Glutamatergic neuron (in vitro differentiated cells): ENCODE measurements at regions not wholly inside any gene's neighbourhood (a gene's known extent, or its start where the extent isn't known, plus 50 kb on each side); places are given as distances from the start of the nearest gene placed in this dataset.
"Not testable (repeated sequence)": the region's sequence is repeated elsewhere in the genome, so short reads cannot be mapped to it uniquely, and the experiment has no call there.

ENCODE experiments used
- DNase-seq: peaks from one replicate; pipeline ENCODE4 v3.0.0; 2022
- H3K27ac Mint-ChIP-seq: one replicate; pipeline ENCODE4 v1.8.0; 2020; ENCODE audit warnings: mild to moderate bottlenecking, mixed read lengths, inconsistent platforms; ENCODE audit not compliant: unreplicated experiment
- H3K27me3 Mint-ChIP-seq: one replicate; pipeline ENCODE4 v1.8.0; 2020; ENCODE audit warnings: mild to moderate bottlenecking, moderate library complexity, mixed read lengths, inconsistent platforms; ENCODE audit not compliant: unreplicated experiment
- H3K36me3 Mint-ChIP-seq: one replicate; pipeline ENCODE4 v1.8.0; 2020; ENCODE audit warnings: mild to moderate bottlenecking, mixed read lengths, inconsistent platforms; ENCODE audit not compliant: unreplicated experiment
- H3K4me1 Mint-ChIP-seq: one replicate; pipeline ENCODE4 v1.8.0; 2020; ENCODE audit warnings: mild to moderate bottlenecking, low read depth, mixed read lengths, inconsistent platforms; ENCODE audit not compliant: unreplicated experiment
- H3K4me3 Mint-ChIP-seq: one replicate; pipeline ENCODE4 v1.8.0; 2020; ENCODE audit warnings: mild to moderate bottlenecking, mixed read lengths, inconsistent platforms; ENCODE audit not compliant: unreplicated experiment
- H3K9me3 Mint-ChIP-seq: one replicate; pipeline ENCODE4 v1.8.0; 2020; ENCODE audit warnings: mild to moderate bottlenecking, moderate library complexity, mixed read lengths, inconsistent platforms; ENCODE audit not compliant: unreplicated experiment
- TF ChIP-seq, protein P1 (sequence below): fragments of 200-600 bp; sonication (generic); IDR thresholded peaks from one replicate; pipeline ENCODE4 v1.5.0; 2021; ENCODE audit not compliant: partially characterized antibody, unreplicated experiment

DNA sequence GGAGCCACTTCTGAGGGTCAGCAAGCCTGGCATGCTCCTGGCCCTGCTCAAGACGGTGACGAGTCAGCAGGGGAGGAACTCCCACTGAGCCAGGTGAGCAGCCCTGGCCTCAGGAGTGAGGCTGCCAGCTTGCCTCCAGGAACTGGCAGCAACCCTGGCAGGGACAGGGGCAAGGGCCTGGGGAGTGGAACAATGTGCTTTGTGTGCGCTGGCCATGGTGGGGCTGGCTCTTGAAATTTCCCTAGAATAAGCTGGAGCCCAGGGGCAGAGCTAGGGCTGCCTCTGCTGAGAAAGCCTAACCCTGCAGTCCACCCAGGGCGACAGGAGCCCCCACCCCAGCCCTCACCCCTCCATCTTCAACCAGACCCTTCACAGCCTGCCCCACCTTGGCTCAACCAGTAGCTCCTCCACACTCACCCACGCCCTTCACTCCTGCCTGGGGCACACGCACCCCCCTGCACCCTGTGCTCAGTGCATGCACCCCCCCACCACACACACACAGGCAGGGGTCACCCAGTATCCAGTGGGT, 88.0 kb downstream of the MRPL14 start:
- Mint-ChIP-seq H3K9me3 (peaks cover 5% of the 10 kb centered on the region), H3K27me3 (peaks cover 4% of the 10 kb centered on the region), H3K4me1 (no peaks in the 10 kb centered on the region), H3K27ac (no peak overlapping the region), H3K4me3 (no peak overlapping the region), H3K36me3 (no peaks in the 10 kb centered on the region)
- peak; percentile 10 for DNase-seq
- TF ChIP-seq, protein P1, sequence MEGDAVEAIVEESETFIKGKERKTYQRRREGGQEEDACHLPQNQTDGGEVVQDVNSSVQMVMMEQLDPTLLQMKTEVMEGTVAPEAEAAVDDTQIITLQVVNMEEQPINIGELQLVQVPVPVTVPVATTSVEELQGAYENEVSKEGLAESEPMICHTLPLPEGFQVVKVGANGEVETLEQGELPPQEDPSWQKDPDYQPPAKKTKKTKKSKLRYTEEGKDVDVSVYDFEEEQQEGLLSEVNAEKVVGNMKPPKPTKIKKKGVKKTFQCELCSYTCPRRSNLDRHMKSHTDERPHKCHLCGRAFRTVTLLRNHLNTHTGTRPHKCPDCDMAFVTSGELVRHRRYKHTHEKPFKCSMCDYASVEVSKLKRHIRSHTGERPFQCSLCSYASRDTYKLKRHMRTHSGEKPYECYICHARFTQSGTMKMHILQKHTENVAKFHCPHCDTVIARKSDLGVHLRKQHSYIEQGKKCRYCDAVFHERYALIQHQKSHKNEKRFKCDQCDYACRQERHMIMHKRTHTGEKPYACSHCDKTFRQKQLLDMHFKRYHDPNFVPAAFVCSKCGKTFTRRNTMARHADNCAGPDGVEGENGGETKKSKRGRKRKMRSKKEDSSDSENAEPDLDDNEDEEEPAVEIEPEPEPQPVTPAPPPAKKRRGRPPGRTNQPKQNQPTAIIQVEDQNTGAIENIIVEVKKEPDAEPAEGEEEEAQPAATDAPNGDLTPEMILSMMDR, result no peak

DNA sequence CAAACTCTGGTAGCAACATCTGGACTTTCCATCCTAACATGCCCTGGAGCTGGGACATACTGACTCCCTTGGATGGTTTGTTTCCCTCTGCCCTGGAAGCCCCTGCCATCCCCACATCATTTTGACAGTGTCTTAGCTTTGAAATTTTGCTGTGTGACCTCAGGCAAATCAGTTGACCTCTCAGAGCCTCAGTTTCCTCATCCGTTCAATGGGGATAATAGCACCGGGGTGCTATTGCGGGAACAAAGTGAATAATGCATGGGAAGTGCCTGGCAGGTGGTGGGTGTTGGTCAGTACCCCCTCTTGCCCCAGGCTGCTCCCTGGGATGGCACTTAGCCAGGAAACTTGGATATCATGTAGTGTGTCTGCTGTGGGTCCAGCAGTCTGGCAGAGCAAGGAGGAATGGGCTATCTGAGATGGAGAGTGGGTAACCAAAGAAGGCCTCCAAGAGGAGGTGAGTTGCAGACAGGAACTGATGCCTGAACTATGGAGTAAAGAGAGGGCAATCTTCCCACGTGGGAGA, 88.6 kb downstream of the MRPL14 start:
- no peak for DNase-seq
- Mint-ChIP-seq H3K27me3 (peaks cover 4% of the 10 kb centered on the region), H3K9me3 (peaks cover 5% of the 10 kb centered on the region), H3K4me3 (no peak overlapping the region), H3K4me1 (no peaks in the 10 kb centered on the region), H3K36me3 (no peaks in the 10 kb centered on the region), H3K27ac (no peak overlapping the region)
- TF ChIP-seq, protein P1, result no peak

- DNase-seq, result peak; percentile 3
- no peak overlapping the region for H3K27ac Mint-ChIP-seq
Observed at GRCh38 chr6:44037847-44038542, 89.3 kb downstream of the MRPL14 start.

DNA sequence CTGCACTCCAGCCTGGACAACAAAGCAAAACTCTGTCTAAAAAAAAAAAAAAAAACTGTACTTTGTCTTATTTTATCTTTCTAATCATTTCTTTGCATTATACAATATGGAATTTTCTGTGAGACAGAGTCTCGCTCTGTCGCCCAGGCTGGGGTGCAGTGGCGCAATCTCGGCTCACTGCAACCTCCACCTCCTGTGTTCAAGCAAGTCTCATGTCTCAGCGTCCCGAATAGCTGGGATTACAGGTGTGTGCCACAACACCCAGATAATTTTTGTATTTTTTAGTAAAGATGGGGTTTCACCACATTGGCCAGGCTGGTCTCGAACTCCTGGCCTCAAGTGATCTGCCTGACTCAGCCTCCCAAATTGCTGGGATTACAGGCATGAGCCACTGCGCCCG, 90.0 kb downstream of the MRPL14 start:
- not testable (repeated sequence) for H3K36me3 Mint-ChIP-seq, H3K4me3 Mint-ChIP-seq, H3K9me3 Mint-ChIP-seq, H3K4me1 Mint-ChIP-seq, H3K27ac Mint-ChIP-seq, H3K27me3 Mint-ChIP-seq, DNase-seq

More at GRCh38 chr6:44037847-44038542, 89.3 kb downstream of the MRPL14 start:
- H3K4me3 Mint-ChIP-seq, result no peak overlapping the region
- no peaks in the 10 kb centered on the region for H3K36me3 Mint-ChIP-seq
- TF ChIP-seq, protein P1, result no peak
- H3K9me3 Mint-ChIP-seq, result peaks cover 5% of the 10 kb centered on the region
- peaks cover 4% of the 10 kb centered on the region for H3K27me3 Mint-ChIP-seq
- no peaks in the 10 kb centered on the region for H3K4me1 Mint-ChIP-seq

DNA sequence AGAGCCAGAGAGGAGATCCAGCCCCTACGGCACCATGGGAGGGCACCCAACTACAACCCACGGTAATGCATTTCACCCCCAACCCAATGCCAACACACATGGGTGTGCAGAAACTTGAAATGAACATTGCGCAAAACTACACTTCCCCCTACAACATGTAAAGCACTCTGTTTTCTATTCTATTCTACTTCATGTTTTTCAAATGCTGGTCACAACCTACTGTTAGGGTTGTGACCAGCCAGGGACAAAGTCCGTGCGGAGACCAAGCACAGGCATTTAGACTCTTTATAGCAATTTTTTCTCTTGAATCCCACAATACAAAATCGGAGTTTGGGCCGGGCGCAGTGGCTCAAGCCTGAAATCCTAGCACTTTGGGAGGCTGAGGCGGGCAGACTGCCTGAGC, 90.6 kb downstream of the MRPL14 start:
- no peaks in the 10 kb centered on the region for H3K36me3 Mint-ChIP-seq
- no peaks in the 10 kb centered on the region for H3K4me1 Mint-ChIP-seq
- no peak overlapping the region for H3K4me3 Mint-ChIP-seq
- H3K9me3 Mint-ChIP-seq, result peaks cover 5% of the 10 kb centered on the region
- H3K27me3 Mint-ChIP-seq, result peaks cover 2% of the 10 kb centered on the region
- TF ChIP-seq, protein P1, result no peak
- DNase-seq, result no peak
- no peak overlapping the region for H3K27ac Mint-ChIP-seq
